ENCODE measurements at regions not wholly inside any gene's neighbourhood (a gene's known extent, or its start where the extent isn't known, plus 50 kb on each side); places are given as distances from the start of the nearest gene placed in this dataset.
"Not testable (repeated sequence)": the region's sequence is repeated elsewhere in the genome, so short reads cannot be mapped to it uniquely, and the experiment has no call there.

- no peaks in the 10 kb centered on the region for H3K4me1 ChIP-seq (ENCODE audit: control insufficient read depth in 1 of 2, low read depth in 2 of 2)
- no peak overlapping the region for H3K27ac ChIP-seq
- TF ChIP-seq CTCF (IDR thresholded peaks at IDR 0.05) = no peak
- no peaks in the 10 kb centered on the region for H3K27me3 ChIP-seq (replicated peaks; ENCODE audit: insufficient read depth)
- DNase-seq (ENCODE audit: low spot score) (no peak), ATAC-seq (ENCODE audit: insufficient number of reproducible peaks, low FRiP score, low read depth) (no peak)
- no peak overlapping the region for H3K4me3 ChIP-seq
- no peaks in the 10 kb centered on the region for H3K36me3 ChIP-seq
- no peaks in the 10 kb centered on the region for H3K9me3 ChIP-seq
These were observed 238.6 kb downstream of the TRIML1 start for GRCh38 chr4:188377816-188378215.

- Histone ChIP-seq H3K27ac (no peak overlapping the region), H3K4me1 (ENCODE audit: control insufficient read depth in 1 of 2, low read depth in 2 of 2) (peaks cover 0 to 6% of the 10 kb centered on the region in 2 donors), H3K27me3 (replicated peaks; ENCODE audit: insufficient read depth) (no peaks in the 10 kb centered on the region), H3K36me3 (no peaks in the 10 kb centered on the region), H3K9me3 (no peaks in the 10 kb centered on the region), H3K4me3 (no peak overlapping the region)
- no peak for ATAC-seq (ENCODE audit: insufficient number of reproducible peaks, low FRiP score, low read depth)
- no peak for DNase-seq (ENCODE audit: low spot score)
- TF ChIP-seq CTCF (IDR thresholded peaks at IDR 0.05) = no peak
These were observed 243.9 kb downstream of the TRIML1 start for GRCh38 chr4:188383180-188383579.

GRCh38 chr4:188387179-188387791 lies 248.0 kb downstream of the TRIML1 start:
- H3K9me3 ChIP-seq = no peaks in the 10 kb centered on the region
- no peaks in the 10 kb centered on the region for H3K36me3 ChIP-seq
- TF ChIP-seq CTCF (IDR thresholded peaks at IDR 0.05) = no peak
- no peak overlapping the region for H3K4me3 ChIP-seq
- H3K27ac ChIP-seq = no peak overlapping the region
- ATAC-seq (ENCODE audit: insufficient number of reproducible peaks, low FRiP score, low read depth) = no peak
- no peak for DNase-seq (ENCODE audit: low spot score)
- peaks cover 0 to 6% of the 10 kb centered on the region in 2 donors for H3K4me1 ChIP-seq (ENCODE audit: control insufficient read depth in 1 of 2, low read depth in 2 of 2)
- no peaks in the 10 kb centered on the region for H3K27me3 ChIP-seq (replicated peaks; ENCODE audit: insufficient read depth)

GRCh38 chr4:188391349-188391748 lies 252.1 kb downstream of the TRIML1 start:
- H3K4me3 ChIP-seq; ATAC-seq (ENCODE audit: insufficient number of reproducible peaks, low FRiP score, low read depth); DNase-seq (ENCODE audit: low spot score): not testable (repeated sequence)

GRCh38 chr4:188396037-188396436 lies 256.8 kb downstream of the TRIML1 start:
- no peaks in the 10 kb centered on the region for H3K9me3 ChIP-seq
- no peak for TF ChIP-seq CTCF (IDR thresholded peaks at IDR 0.05)

More at GRCh38 chr4:188391349-188391748, 252.1 kb downstream of the TRIML1 start:
- not testable (repeated sequence) for H3K36me3 ChIP-seq; H3K4me1 ChIP-seq (ENCODE audit: control insufficient read depth in 1 of 2, low read depth in 2 of 2); H3K27ac ChIP-seq; H3K9me3 ChIP-seq; H3K27me3 ChIP-seq (replicated peaks; ENCODE audit: insufficient read depth)

GRCh38 chr4:188399834-188400233 lies 260.6 kb downstream of the TRIML1 start:
- Histone ChIP-seq H3K36me3 (no peaks in the 10 kb centered on the region), H3K9me3 (no peaks in the 10 kb centered on the region), H3K27ac (no peak overlapping the region), H3K27me3 (replicated peaks; ENCODE audit: insufficient read depth) (no peaks in the 10 kb centered on the region), H3K4me1 (ENCODE audit: control insufficient read depth in 1 of 2, low read depth in 2 of 2) (no peaks in the 10 kb centered on the region), H3K4me3 (no peak overlapping the region)
- DNase-seq (ENCODE audit: low spot score) (no peak), ATAC-seq (ENCODE audit: insufficient number of reproducible peaks, low FRiP score, low read depth) (no peak)
- TF ChIP-seq CTCF (IDR thresholded peaks at IDR 0.05) = no peak

More at GRCh38 chr4:188396037-188396436, 256.8 kb downstream of the TRIML1 start:
- Histone ChIP-seq H3K27me3 (replicated peaks; ENCODE audit: insufficient read depth) (no peaks in the 10 kb centered on the region), H3K4me3 (no peak overlapping the region), H3K36me3 (no peaks in the 10 kb centered on the region), H3K4me1 (ENCODE audit: control insufficient read depth in 1 of 2, low read depth in 2 of 2) (no peaks in the 10 kb centered on the region), H3K27ac (no peak overlapping the region)
- no peak for ATAC-seq (ENCODE audit: insufficient number of reproducible peaks, low FRiP score, low read depth)
- no peak for DNase-seq (ENCODE audit: low spot score)
